ENCODE measurements at regions not wholly inside any gene's neighbourhood (a gene's known extent, or its start where the extent isn't known, plus 50 kb on each side); places are given as distances from the start of the nearest gene placed in this dataset.
"Not testable (repeated sequence)": the region's sequence is repeated elsewhere in the genome, so short reads cannot be mapped to it uniquely, and the experiment has no call there.

GRCh38 chrX:11836284-11836683, 78.2 kb downstream of the MSL3 start:
- DNase-seq (ENCODE audit: low spot score) = no peak

GRCh38 chrX:11837437-11837836, 79.4 kb downstream of the MSL3 start:
- no peak for DNase-seq (ENCODE audit: low spot score)

- no peak for DNase-seq (ENCODE audit: low spot score)
Measured at GRCh38 chrX:11864171-11864570, 106.1 kb downstream of the MSL3 start.

- no peak for DNase-seq (ENCODE audit: low spot score)
Measured at GRCh38 chrX:11867610-11868345, 109.7 kb downstream of the MSL3 start.

GRCh38 chrX:11870789-11871188, 112.8 kb downstream of the MSL3 start:
- no peak for DNase-seq (ENCODE audit: low spot score)

- no peak for DNase-seq (ENCODE audit: low spot score)
Measured at GRCh38 chrX:11881485-11882170, 123.6 kb downstream of the MSL3 start.

GRCh38 chrX:11886745-11887144, 128.7 kb downstream of the MSL3 start:
- DNase-seq (ENCODE audit: low spot score) = no peak

- no peak for DNase-seq (ENCODE audit: low spot score)
Measured at GRCh38 chrX:11887175-11887574, 129.1 kb downstream of the MSL3 start.

- no peak for DNase-seq (ENCODE audit: low spot score)
Measured at GRCh38 chrX:11888421-11888820, 130.4 kb downstream of the MSL3 start.

GRCh38 chrX:11889791-11890190, 131.8 kb downstream of the MSL3 start:
- DNase-seq (ENCODE audit: low spot score) = no peak

GRCh38 chrX:11890836-11891514, 132.9 kb downstream of the MSL3 start:
- DNase-seq (ENCODE audit: low spot score) = no peak

GRCh38 chrX:11893933-11894710, 136.1 kb downstream of the MSL3 start:
- DNase-seq (ENCODE audit: low spot score) = no peak

- peak; percentile 36 for DNase-seq (ENCODE audit: low spot score)
Measured at GRCh38 chrX:11899091-11899490, 141.1 kb downstream of the MSL3 start.

GRCh38 chrX:11905933-11906332, 147.9 kb downstream of the MSL3 start:
- DNase-seq (ENCODE audit: low spot score) = not testable (repeated sequence)

- no peak for DNase-seq (ENCODE audit: low spot score)
Measured at GRCh38 chrX:11908371-11908770, 150.3 kb downstream of the MSL3 start.

GRCh38 chrX:11913001-11913400, 155.0 kb downstream of the MSL3 start:
- DNase-seq (ENCODE audit: low spot score) = no peak

GRCh38 chrX:11929476-11929875, 171.4 kb downstream of the MSL3 start:
- no peak for DNase-seq (ENCODE audit: low spot score)

- no peak for DNase-seq (ENCODE audit: low spot score)
Measured at GRCh38 chrX:11932423-11932822, 174.4 kb downstream of the MSL3 start.

GRCh38 chrX:11934089-11934488, 176.1 kb downstream of the MSL3 start:
- DNase-seq (ENCODE audit: low spot score) = no peak

GRCh38 chrX:11941571-11941970, 183.5 kb downstream of the MSL3 start:
- no peak for DNase-seq (ENCODE audit: low spot score)

- DNase-seq (ENCODE audit: low spot score) = peak; percentile 50
Measured at GRCh38 chrX:11944501-11944900, 186.5 kb downstream of the MSL3 start.

- DNase-seq (ENCODE audit: low spot score) = no peak
Measured at GRCh38 chrX:11949291-11949690, 189.0 kb upstream of the FRMPD4 start.

Measured in H4 (cell line).